RCC 7860 (cell line): ENCODE measurements at regions not wholly inside any gene's neighbourhood (a gene's known extent, or its start where the extent isn't known, plus 50 kb on each side); places are given as distances from the start of the nearest gene placed in this dataset.
A peak's percentile ranks its signal among the peaks of the same experiment; 100 is the strongest.

Experiments
- DNase-seq: peaks from one replicate; pipeline ENCODE4 v3.0.0-alpha.2; 2015; ENCODE audit warnings: low spot score
- FAIRE-seq: peaks from 2 replicates; lab custom pipeline; 2012; peaks lifted over from hg19 to GRCh38; lab: Jason Lieb, UNC

- FAIRE-seq (no peak), DNase-seq (no peak)
Observed at GRCh38 chr5:172569861-172570558, 71.1 kb upstream of the NEURL1B start.

- no peak for DNase-seq
- no peak for FAIRE-seq
Observed at GRCh38 chr5:172568308-172568910, 72.7 kb upstream of the NEURL1B start.

- DNase-seq (no peak), FAIRE-seq (no peak)
Observed at GRCh38 chr5:172567843-172568242, 73.2 kb upstream of the NEURL1B start.

GRCh38 chr5:172567294-172567693 lies 73.8 kb upstream of the NEURL1B start:
- DNase-seq = no peak
- FAIRE-seq = no peak

- FAIRE-seq = no peak
- DNase-seq = no peak
Observed at GRCh38 chr5:172565931-172566665, 75.0 kb upstream of the NEURL1B start.

GRCh38 chr5:172565455-172565854 lies 75.6 kb upstream of the NEURL1B start:
- no peak for FAIRE-seq
- no peak for DNase-seq

GRCh38 chr5:172564883-172565282 lies 76.2 kb upstream of the NEURL1B start:
- DNase-seq (no peak), FAIRE-seq (no peak)

GRCh38 chr5:172564188-172564587 lies 76.9 kb upstream of the NEURL1B start:
- FAIRE-seq (no peak), DNase-seq (no peak)

GRCh38 chr5:172562443-172562842 lies 78.6 kb upstream of the NEURL1B start:
- no peak for DNase-seq

GRCh38 chr5:172561151-172561550 lies 79.9 kb upstream of the NEURL1B start:
- DNase-seq = no peak
- FAIRE-seq = no peak

More at GRCh38 chr5:172562443-172562842, 78.6 kb upstream of the NEURL1B start:
- FAIRE-seq = no peak

- DNase-seq (peak; percentile 60), FAIRE-seq (no peak)
Observed at GRCh38 chr5:172559004-172559932, 81.8 kb upstream of the NEURL1B start.

GRCh38 chr5:172558076-172558976 lies 82.7 kb upstream of the NEURL1B start:
- DNase-seq = no peak
- FAIRE-seq = no peak

- FAIRE-seq (no peak), DNase-seq (no peak)
Observed at GRCh38 chr5:172556971-172557461, 84.0 kb upstream of the NEURL1B start.

GRCh38 chr5:172556262-172556661 lies 84.8 kb upstream of the NEURL1B start:
- no peak for FAIRE-seq
- no peak for DNase-seq

GRCh38 chr5:172554562-172554961 lies 86.5 kb upstream of the NEURL1B start:
- FAIRE-seq = no peak
- DNase-seq = no peak

GRCh38 chr5:172553903-172554302 lies 87.2 kb upstream of the NEURL1B start:
- FAIRE-seq = no peak
- no peak for DNase-seq

GRCh38 chr5:172553167-172553566 lies 87.9 kb upstream of the NEURL1B start:
- DNase-seq = no peak
- no peak for FAIRE-seq

GRCh38 chr5:172550996-172551395 lies 90.1 kb upstream of the NEURL1B start:
- no peak for DNase-seq
- FAIRE-seq = no peak

GRCh38 chr5:172550096-172550765 lies 90.8 kb upstream of the NEURL1B start:
- FAIRE-seq (no peak), DNase-seq (no peak)
